ENCODE measurements at regions not wholly inside any gene's neighbourhood (a gene's known extent, or its start where the extent isn't known, plus 50 kb on each side); places are given as distances from the start of the nearest gene placed in this dataset.

DNA sequence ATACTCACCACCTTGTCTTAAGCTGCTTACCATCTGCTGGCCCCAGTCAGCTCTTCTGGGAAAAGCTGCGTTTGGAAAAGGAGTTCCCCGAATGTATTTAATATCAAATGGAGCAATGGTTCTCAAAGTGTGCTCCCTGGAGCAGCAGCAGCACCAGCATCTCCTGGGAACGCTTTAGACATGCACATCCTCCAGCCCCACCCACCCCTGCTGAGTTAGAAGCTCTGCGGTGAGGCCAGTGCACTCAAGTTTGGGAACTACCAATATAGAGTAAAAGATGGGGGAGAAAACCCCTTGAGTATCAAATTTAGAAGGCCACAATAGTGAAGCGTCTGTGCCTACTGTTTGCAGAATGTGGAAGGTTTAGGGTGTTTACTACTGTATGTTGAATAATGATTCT is 124.0 kb upstream of the TOPAZ1 start:
- Histone ChIP-seq H3K27me3 (ENCODE audit: insufficient read depth) (no peaks in the 10 kb centered on the region), H3K27ac (ENCODE audit: low read depth in 2 of 2, low read length in 1 of 2) (no peak overlapping the region), H3K9me2 (no peaks in the 10 kb centered on the region), H3K36me3 (replicated peaks in 1 of 2; ENCODE audit: control insufficient read depth in 1 of 2, insufficient read depth in 2 of 2, low read length in 1 of 2) (peaks cover 0 to 10% of the 10 kb centered on the region in 2 experiments), H3K4me1 (ENCODE audit: control insufficient read depth in 1 of 2, insufficient read depth in 2 of 2, low read depth in 1 of 2, low read length in 1 of 2) (no peaks in the 10 kb centered on the region), H3K9ac (no peak overlapping the region), H3K9me3 (no peaks in the 10 kb centered on the region), H3K4me3 (ENCODE audit: low read depth in 2 of 2, low read length in 1 of 2) (no peak overlapping the region), H3K79me2 (ENCODE audit: insufficient read depth) (no peaks in the 10 kb centered on the region), H4K20me1 (ENCODE audit: insufficient read depth) (no peaks in the 10 kb centered on the region), H3F3A (replicated peaks; ENCODE audit: insufficient read depth) (no peaks in the 10 kb centered on the region), H2AFZ (ENCODE audit: low read depth) (no peak overlapping the region), H3K4me2 (no peak overlapping the region)
- no peak for DNase-seq
- POLR2A ChIA-PET = no interaction called here
- TF ChIP-seq USF2 (IDR thresholded peaks at IDR 0.05; ENCODE audit: borderline replicate concordance, low read depth, low read length) = no peak
- TF ChIP-seq NRF1 (IDR thresholded peaks at IDR 0.05; ENCODE audit: low read depth, low read length) = no peak
- no peak for TF ChIP-seq RXRA (IDR thresholded peaks at IDR 0.05; ENCODE audit: borderline replicate concordance, low read depth)
- no peak for TF ChIP-seq RCOR1 (IDR thresholded peaks at IDR 0.05; ENCODE audit: low read length)
- no peak for TF ChIP-seq PBX3 (IDR thresholded peaks at IDR 0.05)
- no peak for TF ChIP-seq REST (IDR thresholded peaks at IDR 0.05; ENCODE audit: low read depth, low read length)
- TF ChIP-seq IRF3 (IDR thresholded peaks at IDR 0.05; ENCODE audit: low read depth, low read length) = no peak
- TF ChIP-seq, protein P1, sequence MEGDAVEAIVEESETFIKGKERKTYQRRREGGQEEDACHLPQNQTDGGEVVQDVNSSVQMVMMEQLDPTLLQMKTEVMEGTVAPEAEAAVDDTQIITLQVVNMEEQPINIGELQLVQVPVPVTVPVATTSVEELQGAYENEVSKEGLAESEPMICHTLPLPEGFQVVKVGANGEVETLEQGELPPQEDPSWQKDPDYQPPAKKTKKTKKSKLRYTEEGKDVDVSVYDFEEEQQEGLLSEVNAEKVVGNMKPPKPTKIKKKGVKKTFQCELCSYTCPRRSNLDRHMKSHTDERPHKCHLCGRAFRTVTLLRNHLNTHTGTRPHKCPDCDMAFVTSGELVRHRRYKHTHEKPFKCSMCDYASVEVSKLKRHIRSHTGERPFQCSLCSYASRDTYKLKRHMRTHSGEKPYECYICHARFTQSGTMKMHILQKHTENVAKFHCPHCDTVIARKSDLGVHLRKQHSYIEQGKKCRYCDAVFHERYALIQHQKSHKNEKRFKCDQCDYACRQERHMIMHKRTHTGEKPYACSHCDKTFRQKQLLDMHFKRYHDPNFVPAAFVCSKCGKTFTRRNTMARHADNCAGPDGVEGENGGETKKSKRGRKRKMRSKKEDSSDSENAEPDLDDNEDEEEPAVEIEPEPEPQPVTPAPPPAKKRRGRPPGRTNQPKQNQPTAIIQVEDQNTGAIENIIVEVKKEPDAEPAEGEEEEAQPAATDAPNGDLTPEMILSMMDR (IDR thresholded peaks at IDR 0.05) = no peak
- TF ChIP-seq TCF12 (IDR thresholded peaks at IDR 0.05) = no peak
- TF ChIP-seq YY1 (IDR thresholded peaks at IDR 0.05; ENCODE audit: low read depth) = no peak
- no peak for TF ChIP-seq FOXM1 (IDR thresholded peaks at IDR 0.05; ENCODE audit: low read depth)
- no peak for TF ChIP-seq RFX5 (IDR thresholded peaks at IDR 0.05; ENCODE audit: low read length)
- no peak for TF ChIP-seq TAF1 (IDR thresholded peaks at IDR 0.05; ENCODE audit: borderline replicate concordance, low read depth, low read length)
- TF ChIP-seq GATA2 (CRISPR knock-in tag; IDR thresholded peaks at IDR 0.05) = no peak
- no peak for TF ChIP-seq FOSL2 (IDR thresholded peaks at IDR 0.05; ENCODE audit: borderline replicate concordance, low read depth)
- TF ChIP-seq EZH2phosphoT487 (IDR thresholded peaks at IDR 0.05; ENCODE audit: borderline replicate concordance, low read depth) = no peak
- TF ChIP-seq POLR2AphosphoS5 (IDR thresholded peaks at IDR 0.05; ENCODE audit: low read depth, low read length) = no peak
- CTCF ChIA-PET = no interaction called here
- WGBS (ENCODE audit: low lambda C conversion rate) = 96% methylated on average over 5 of the region's 5 CpGs
